K562 (cell line): ENCODE measurements at regions not wholly inside any gene's neighbourhood (a gene's known extent, or its start where the extent isn't known, plus 50 kb on each side); places are given as distances from the start of the nearest gene placed in this dataset.

ENCODE experiments used
- ATAC-seq: fragments of 200-7000 bp; cut with Tn5 transposase; 3 replicates; pipeline ENCODE4 v1.9.1; 2020; ENCODE audit warnings: moderate library complexity
- BruUV-seq: library from RNA; stranded (reverse); fragments of 400-500 nt; replicated peaks from 2 replicates; lab custom pipeline; 2021; lab: Mats Ljungman, UMichigan
- CTCF ChIA-PET: fragments of 300-600 bp; formaldehyde crosslinking; extraction: SDS; loops from one replicate; lab custom pipeline; 2021; ENCODE audit warnings: low intra/inter-chr PET ratio; lab: Yijun Ruan, JAX
- POLR2A ChIA-PET: fragments of 300-600, 350-650 bp; sonication (Branson Sonifier 250); formaldehyde crosslinking; extraction: SDS; loops from one replicate; lab custom pipeline; 2021; ENCODE audit warnings: antibody characterized with exemption, inconsistent platforms; lab: Yijun Ruan, JAX
- DNase-seq, 4 experiments: peaks; one replicate each; pipeline versions ENCODE4 v3.0.0 to v3.0.0-alpha.2; 2011 to 2018; ENCODE audit warnings: low spot score in 3 of 4, mixed read lengths in 3 of 4; ENCODE audit errors: extremely low read depth in 1 of 4
- FAIRE-seq: peaks from 2 replicates; lab custom pipeline; 2011; peaks lifted over from hg19 to GRCh38; lab: Jason Lieb, UNC
- H2AFZ ChIP-seq: 2 replicates; pipeline ENCODE4 v1.6.0; 2011; ENCODE audit warnings: low read depth, low read length, control low read depth, inconsistent platforms
- H3K27ac ChIP-seq: fragments of 200-600 bp; 3 replicates; pipeline ENCODE4 v1.8.0; 2011; ENCODE audit warnings: low read depth, mild to moderate bottlenecking, control low read depth, inconsistent platforms, low read length, moderate library complexity, mixed read lengths; ENCODE audit errors: extremely low read depth
- H3K27me3 ChIP-seq, 2 experiments: fragments of 300-600 bp in 1 of 2; 2 replicates in 1 of 2; 3 replicates in 1 of 2; pipeline versions ENCODE4 v1.6.0 to v1.8.0; 2011; ENCODE audit warnings: inconsistent platforms in 2 of 2, low read length in 2 of 2, mild to moderate bottlenecking in 1 of 2, mixed read lengths in 1 of 2, moderate library complexity in 1 of 2; ENCODE audit not compliant: control insufficient read depth in 2 of 2, insufficient read depth in 2 of 2
- H3K36me3 ChIP-seq: fragments of 300-600 bp; 3 replicates; pipeline ENCODE4 v1.8.0; 2011; ENCODE audit warnings: mild to moderate bottlenecking, low read length, inconsistent platforms; ENCODE audit not compliant: control insufficient read depth, insufficient read depth
- H3K4me1 ChIP-seq, 2 experiments: fragments of 200-600 bp in 1 of 2; replicated peaks in 1 of 2; 2 replicates in 1 of 2; 3 replicates in 1 of 2; pipeline versions ENCODE4 v1.5.1 to v1.8.0; 2011; ENCODE audit warnings: inconsistent platforms in 2 of 2, low read length in 2 of 2, mild to moderate bottlenecking in 1 of 2, mixed read lengths in 1 of 2, moderate library complexity in 1 of 2; ENCODE audit not compliant: control insufficient read depth in 2 of 2, insufficient read depth in 2 of 2
- H3K4me2 ChIP-seq: 2 replicates; pipeline ENCODE4 v1.6.1; 2011; ENCODE audit warnings: low read length, control low read depth, inconsistent platforms, mixed read lengths; ENCODE audit not compliant: insufficient read depth
- H3K4me3 ChIP-seq: fragments of 200-600 bp; sonication (generic), shearing (Covaris generic); 2 replicates; pipeline ENCODE4 v1.5.1; 2016; ENCODE audit warnings: control low read depth, inconsistent platforms
- H3K79me2 ChIP-seq: fragments of 200-600 bp; 3 replicates; pipeline ENCODE4 v1.8.0; 2011; ENCODE audit warnings: low read length, inconsistent platforms; ENCODE audit not compliant: control insufficient read depth, insufficient read depth
- H3K9ac ChIP-seq, 2 experiments: 2 replicates each; pipeline versions ENCODE4 v1.6.0 to v1.6.1; 2011; ENCODE audit warnings: low read depth in 2 of 2, low read length in 2 of 2, control low read depth in 1 of 2, inconsistent platforms in 1 of 2, mild to moderate bottlenecking in 1 of 2, mixed read lengths in 1 of 2; ENCODE audit not compliant: insufficient read depth in 1 of 2
- H3K9me1 ChIP-seq: one replicate; pipeline ENCODE4 v1.6.0; 2011; ENCODE audit warnings: inconsistent platforms, mild to moderate bottlenecking, low read length, moderate library complexity; ENCODE audit not compliant: control insufficient read depth, insufficient read depth
- H3K9me3 ChIP-seq: replicated peaks from 2 replicates; pipeline ENCODE4 v1.5.1; 2011; ENCODE audit warnings: low read depth, low read length, inconsistent platforms; ENCODE audit not compliant: control insufficient read depth, insufficient read depth
- H4K20me1 ChIP-seq: replicated peaks from 2 replicates; pipeline ENCODE4 v1.6.1; 2011; ENCODE audit warnings: low read length, inconsistent platforms, mixed read lengths; ENCODE audit not compliant: control insufficient read depth, insufficient read depth
- ATF3 ChIP-seq, 2 experiments: fragments of 450-650 bp in 1 of 2; sonication (generic) in 1 of 2; formaldehyde crosslinking in 1 of 2; IDR thresholded peaks in 1 of 2; conservative IDR thresholded peaks in 1 of 2; 2 replicates each; pipeline versions ENCODE4 v1.6.1 to v1.8.1; 2016 to 2023; ENCODE audit warnings: mild to moderate bottlenecking in 2 of 2, moderate library complexity in 2 of 2, inconsistent platforms in 1 of 2, missing genetic modification reagents in 1 of 2
- GABPB1 ChIP-seq: sonication (generic); formaldehyde crosslinking; IDR thresholded peaks from 2 replicates; pipeline ENCODE4 v1.8.0; 2022; ENCODE audit warnings: mild to moderate bottlenecking, missing genetic modification reagents
- MTF1 ChIP-seq: fragments of 250-450 bp; sonication (Bioruptor Pico); IDR thresholded peaks from 2 replicates; pipeline ENCODE4 v1.9.0; 2021; ENCODE audit warnings: moderate library complexity, mild to moderate bottlenecking, inconsistent platforms, borderline replicate concordance
- NFE2L1 ChIP-seq: fragments of 450-650 bp; IDR thresholded peaks from 2 replicates; pipeline ENCODE4 v1.6.1; 2016; ENCODE audit warnings: missing genetic modification characterization, low read depth, mild to moderate bottlenecking, missing compliant biosample characterization, moderate library complexity, borderline replicate concordance
- NR2C2 ChIP-seq, 2 experiments: fragments of 200-800 bp in 1 of 2; sonication (Bioruptor generic) in 1 of 2; sonication (generic) in 1 of 2; formaldehyde crosslinking in 1 of 2; IDR thresholded peaks; 2 replicates each; pipeline versions ENCODE4 v1.6.1 to v1.8.0; 2016 to 2022; ENCODE audit warnings: mild to moderate bottlenecking in 1 of 2, missing compliant biosample characterization in 1 of 2, missing genetic modification characterization in 1 of 2, missing genetic modification reagents in 1 of 2
- POLR2H ChIP-seq: IDR thresholded peaks from 2 replicates; pipeline ENCODE4 v1.6.1; 2016; ENCODE audit warnings: missing genetic modification characterization, low read depth, mild to moderate bottlenecking, control low read depth, missing compliant biosample characterization, moderate library complexity
- ZNF134 ChIP-seq: fragments of 250-450 bp; sonication (Bioruptor Pico); conservative IDR thresholded peaks from 2 replicates; pipeline ENCODE4 v1.4.0; 2020
- ZNF140 ChIP-seq: fragments of 250-450 bp; sonication (Bioruptor Pico); IDR thresholded peaks from 2 replicates; pipeline ENCODE4 v1.8.0; 2021; ENCODE audit warnings: moderate library complexity, mild to moderate bottlenecking, inconsistent platforms
- ZNF212 ChIP-seq: fragments of 450-650 bp; formaldehyde crosslinking; IDR thresholded peaks from 2 replicates; pipeline ENCODE4 v1.4.0; 2020; ENCODE audit warnings: mild to moderate bottlenecking
- ZNF511 ChIP-seq: sonication (generic); formaldehyde crosslinking; IDR thresholded peaks from 2 replicates; pipeline ENCODE4 v1.8.0; 2022; ENCODE audit warnings: mild to moderate bottlenecking, missing genetic modification reagents
- ZNF699 ChIP-seq: fragments of 250-450 bp; sonication (Bioruptor Pico); IDR thresholded peaks from 2 replicates; pipeline ENCODE4 v1.8.0; 2021; ENCODE audit warnings: mild to moderate bottlenecking, moderate library complexity; ENCODE audit not compliant: insufficient replicate concordance
- WGBS: fragments of 100-300 bp; shearing (Covaris generic); methylation state at CpG from one replicate; pipeline ENCODE4 v1.1.6; 2016; ENCODE audit warnings: low coverage, mixed read lengths; ENCODE audit not compliant: insufficient coverage; ENCODE audit errors: missing lambda C conversion rate; 5-methylcytosine and 5-hydroxymethylcytosine counted together
- in situ Hi-C: fragments of 300-500 bp; cut with MboI; formaldehyde crosslinking; loops from 4 replicates; pipeline ENCODE4 v1.15.0; 2018; ENCODE audit warnings: inconsistent platforms, mixed read lengths
- intact Hi-C: fragments of 100-400 bp; cut with micrococcal nuclease; formaldehyde crosslinking; loops from 2 replicates; pipeline ENCODE4 v1.14.2; 2022
- TF ChIP-seq, protein P1 (sequence below): fragments of 250-450 bp; sonication (Bioruptor Pico); IDR thresholded peaks from 2 replicates; pipeline ENCODE4 v1.5.0; 2021

GRCh38 chr6:51299621-51300380 lies 481.1 kb downstream of the TFAP2B start:
- no peaks in the 10 kb centered on the region for H3K9me3 ChIP-seq
- no peaks in the 10 kb centered on the region for H3K27me3 ChIP-seq
- ChIA-PET CTCF (no interaction called here), POLR2A (interaction anchor here (0.7 to 1.2 kb wide), 3 partner anchors 12 to 564 kb away, joined by 3 read pairs; no protein-coding TSS in a partner anchor)
- no peaks in the 10 kb centered on the region for H3K4me1 ChIP-seq
- in situ Hi-C loops (no loop called here), intact Hi-C loops (loop anchor here (10.0 kb wide), 1 partner anchor 485 kb away; the partner anchor contains the start of gene TFAP2B)
- H3K9me1 ChIP-seq: no peaks in the 10 kb centered on the region
- H3K79me2 ChIP-seq: no peaks in the 10 kb centered on the region
- H2AFZ ChIP-seq: no peak overlapping the region
- no peak overlapping the region for H3K4me3 ChIP-seq
- H3K9ac ChIP-seq: no peak overlapping the region
- H4K20me1 ChIP-seq: no peaks in the 10 kb centered on the region
- WGBS: 3% methylated on average over 3 of the region's 3 CpGs
- H3K4me2 ChIP-seq: no peak overlapping the region
- TF ChIP-seq ZNF511 (CRISPR knock-in tag) (no peak), GABPB1 (CRISPR knock-in tag) (no peak), NFE2L1 (tag) (no peak), ATF3 (IDR thresholded peaks at IDR 0.05) (no peak), ATF3 (CRISPR knock-in tag; conservative IDR thresholded peaks at IDR 0.05) (no peak), ZNF212 (CRISPR knock-in tag) (no peak), NR2C2 (CRISPR knock-in tag; IDR thresholded peaks at IDR 0.05) (no peak), NR2C2 (tag; IDR thresholded peaks at IDR 0.05) (no peak), MTF1 (CRISPR knock-in tag) (no peak), ZNF134 (CRISPR knock-in tag) (no peak), POLR2H (no peak), ZNF140 (CRISPR knock-in tag) (no peak), ZNF699 (no peak)
- TF ChIP-seq, protein P1, sequence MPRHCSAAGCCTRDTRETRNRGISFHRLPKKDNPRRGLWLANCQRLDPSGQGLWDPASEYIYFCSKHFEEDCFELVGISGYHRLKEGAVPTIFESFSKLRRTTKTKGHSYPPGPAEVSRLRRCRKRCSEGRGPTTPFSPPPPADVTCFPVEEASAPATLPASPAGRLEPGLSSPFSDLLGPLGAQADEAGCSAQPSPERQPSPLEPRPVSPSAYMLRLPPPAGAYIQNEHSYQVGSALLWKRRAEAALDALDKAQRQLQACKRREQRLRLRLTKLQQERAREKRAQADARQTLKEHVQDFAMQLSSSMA (CRISPR knock-in tag): no peak
- H3K36me3 ChIP-seq: no peaks in the 10 kb centered on the region
- DNase-seq (no peak), FAIRE-seq (no peak), ATAC-seq (no peak)
- no peak overlapping the region for H3K27ac ChIP-seq
- no TSS peak for BruUV-seq
